HCT116 (cell line): ENCODE measurements at regions not wholly inside any gene's neighbourhood (a gene's known extent, or its start where the extent isn't known, plus 50 kb on each side); places are given as distances from the start of the nearest gene placed in this dataset.

Source experiments
- ATAC-seq: fragments of 200-7000 bp; cut with Tn5 transposase; 2 replicates; pipeline ENCODE4 v1.9.1; 2020; ENCODE audit warnings: mild to moderate bottlenecking, moderate library complexity
- BruUV-seq: library from RNA; stranded (reverse); fragments of 400-500 nt; replicated peaks from 2 replicates; lab custom pipeline; 2021; lab: Mats Ljungman, UMichigan
- CTCF ChIA-PET: fragments of 300-600 bp; sonication (Branson Sonifier 250); formaldehyde crosslinking; loops from one replicate; lab custom pipeline; 2021; ENCODE audit warnings: antibody characterized with exemption; lab: Charles Lee
- POLR2A ChIA-PET: fragments of 300-600, 350-600 bp; sonication (Branson Sonifier 250); formaldehyde crosslinking; loops from one replicate; lab custom pipeline; 2021; ENCODE audit warnings: antibody characterized with exemption; lab: Charles Lee
- RAD21 ChIA-PET, 2 experiments: fragments of 300-600 bp; sonication (Branson Sonifier 250); formaldehyde crosslinking; loops; one replicate each; lab custom pipeline; 2023; ENCODE audit warnings: low total read pairs in 2 of 2; ENCODE audit not compliant: uncharacterized antibody in 2 of 2, unreplicated experiment in 2 of 2, low non-redundant PET in 1 of 2; lab: Charles Lee
- DNase-seq: peaks from one replicate; pipeline ENCODE4 v3.0.0-alpha.2; 2010; ENCODE audit warnings: low read depth, low spot score
- H2AFZ ChIP-seq: fragments of 200-600 bp; shearing (Covaris generic), sonication (generic); 2 replicates; pipeline ENCODE4 v1.6.1; 2017; ENCODE audit warnings: low read depth, mixed run types, mixed read lengths, antibody characterized with exemption, low read length; ENCODE audit not compliant: poor library complexity, severe bottlenecking
- H3K27ac ChIP-seq: 2 replicates; pipeline ENCODE4 v1.5.1; 2012; ENCODE audit warnings: low read depth, low read length
- H3K27me3 ChIP-seq: fragments of 200-600 bp; sonication (generic); 2 replicates; pipeline ENCODE4 v1.6.1; 2016; ENCODE audit warnings: mixed run types, low read length, mixed read lengths; ENCODE audit not compliant: insufficient read depth
- H3K36me3 ChIP-seq, 2 experiments: fragments of 200-500 bp in 1 of 2; fragments of 200-600 bp in 1 of 2; sonication (Bioruptor generic) in 1 of 2; sonication (generic) in 1 of 2; 2 replicates each; pipeline versions ENCODE4 v1.5.1 to v1.6.1; 2014 to 2016; ENCODE audit warnings: low read length in 2 of 2, inconsistent platforms in 1 of 2, mixed read lengths in 1 of 2, mixed run types in 1 of 2; ENCODE audit not compliant: insufficient read depth in 2 of 2, control insufficient read depth in 1 of 2
- H3K4me1 ChIP-seq, 2 experiments: fragments of 200-600 bp in 1 of 2; sonication (generic) in 1 of 2; 2 replicates each; pipeline versions ENCODE4 v1.5.1 to v1.6.1; 2012 to 2017; ENCODE audit warnings: low read length in 2 of 2, inconsistent platforms in 1 of 2, mild to moderate bottlenecking in 1 of 2, mixed read lengths in 1 of 2, mixed run types in 1 of 2, moderate library complexity in 1 of 2; ENCODE audit not compliant: insufficient read depth in 2 of 2, control insufficient read depth in 1 of 2
- H3K4me2 ChIP-seq: fragments of 200-600 bp; sonication (generic); 2 replicates; pipeline ENCODE4 v1.6.1; 2017; ENCODE audit warnings: mixed run types, low read length, mixed read lengths
- H3K4me3 ChIP-seq, 2 experiments: fragments of 200-600 bp in 1 of 2; sonication (generic) in 1 of 2; replicated peaks in 1 of 2; 2 replicates each; pipeline ENCODE4 v1.5.1; 2011 to 2016; ENCODE audit warnings: low read length in 2 of 2, control low read depth in 1 of 2, low read depth in 1 of 2, mild to moderate bottlenecking in 1 of 2, mixed read lengths in 1 of 2, mixed run types in 1 of 2
- H3K79me2 ChIP-seq: fragments of 200-600 bp; sonication (generic); 2 replicates; pipeline ENCODE4 v1.6.1; 2017; ENCODE audit warnings: mild to moderate bottlenecking, mixed run types, low read length, moderate library complexity, mixed read lengths; ENCODE audit not compliant: insufficient read depth
- H3K9ac ChIP-seq: fragments of 200-600 bp; sonication (generic); 2 replicates; pipeline ENCODE4 v1.6.1; 2016; ENCODE audit warnings: low read length, mixed read lengths
- H3K9me2 ChIP-seq: fragments of 200-600 bp; sonication (generic), shearing (Covaris generic); 2 replicates; pipeline ENCODE4 v1.6.1; 2017; ENCODE audit warnings: mixed run types, mild to moderate bottlenecking, moderate library complexity; ENCODE audit not compliant: insufficient read depth
- H3K9me3 ChIP-seq, 2 experiments: fragments of 200-500 bp in 1 of 2; fragments of 200-600 bp in 1 of 2; sonication (Bioruptor generic) in 1 of 2; sonication (generic) in 1 of 2; 2 replicates each; pipeline ENCODE4 v1.6.1; 2014 to 2017; ENCODE audit warnings: low read length in 2 of 2, mixed read lengths in 2 of 2, inconsistent platforms in 1 of 2, low read depth in 1 of 2, mild to moderate bottlenecking in 1 of 2, mixed run types in 1 of 2, moderate library complexity in 1 of 2; ENCODE audit not compliant: control insufficient read depth in 1 of 2, insufficient read depth in 1 of 2
- H4K20me1 ChIP-seq: fragments of 200-600 bp; sonication (generic), shearing (Covaris generic); 2 replicates; pipeline ENCODE4 v1.6.1; 2017; ENCODE audit warnings: mixed run types, mild to moderate bottlenecking, moderate library complexity; ENCODE audit not compliant: insufficient read depth
- EGR1 ChIP-seq: IDR thresholded peaks from 2 replicates; pipeline ENCODE4 v1.6.1; 2012; ENCODE audit warnings: low read depth
- ELF1 ChIP-seq: IDR thresholded peaks from 2 replicates; pipeline ENCODE4 v1.6.1; 2012; ENCODE audit warnings: low read depth, borderline replicate concordance
- EZH2 ChIP-seq: fragments of 200-600 bp; sonication (generic); IDR thresholded peaks from 2 replicates; pipeline ENCODE4 v1.6.1; 2017; ENCODE audit warnings: antibody characterized with exemption, mixed run types
- EZH2phosphoT487 ChIP-seq: fragments of 200-600 bp; IDR thresholded peaks from 2 replicates; pipeline ENCODE4 v1.6.1; 2018; ENCODE audit warnings: antibody characterized with exemption, borderline replicate concordance
- FOSL1 ChIP-seq: IDR thresholded peaks from 2 replicates; pipeline ENCODE4 v1.6.1; 2012; ENCODE audit warnings: low read depth
- JUND ChIP-seq: IDR thresholded peaks from 2 replicates; pipeline ENCODE4 v1.6.1; 2012
- SP1 ChIP-seq: IDR thresholded peaks from 2 replicates; pipeline ENCODE4 v1.6.1; 2012; ENCODE audit warnings: low read depth
- TCF7L2 ChIP-seq: IDR thresholded peaks from 2 replicates; pipeline ENCODE4 v1.7.0; 2011; ENCODE audit warnings: borderline replicate concordance, inconsistent platforms; ENCODE audit not compliant: insufficient read depth, insufficient read length; ENCODE audit errors: extremely low read depth
- ZNF274 ChIP-seq: fragments of 200-500 bp; sonication (Bioruptor generic); IDR thresholded peaks from 2 replicates; pipeline ENCODE4 v1.6.1; 2014; ENCODE audit warnings: mild to moderate bottlenecking, low read depth, low read length, inconsistent platforms
- intact Hi-C: fragments of 100-400 bp; cut with micrococcal nuclease; formaldehyde crosslinking; loops from 2 replicates; pipeline ENCODE4 v1.10.0; 2022
- TF ChIP-seq, protein P1 (sequence below): IDR thresholded peaks from 2 replicates; pipeline ENCODE4 v1.6.1; 2011; ENCODE audit warnings: mild to moderate bottlenecking, low read length, moderate library complexity; ENCODE audit not compliant: insufficient replicate concordance; ENCODE audit errors: extremely low read depth
- TF ChIP-seq, protein P2 (sequence below): IDR thresholded peaks from 2 replicates; pipeline ENCODE4 v1.6.1; 2012; ENCODE audit warnings: low read depth
- TF ChIP-seq, protein P3 (sequence below): IDR thresholded peaks from 2 replicates; pipeline ENCODE4 v1.6.1; 2012
- TF ChIP-seq, protein P4 (sequence below), 3 experiments: fragments of 200-600 bp in 1 of 3; sonication (generic) in 1 of 3; IDR thresholded peaks in 2 of 3; conservative IDR thresholded peaks in 1 of 3; 2 replicates each; pipeline ENCODE4 v1.5.1; 2012 to 2017; ENCODE audit warnings: low read depth in 2 of 3, low read length in 2 of 3, antibody characterized with exemption in 1 of 3, borderline replicate concordance in 1 of 3, control low read depth in 1 of 3, mild to moderate bottlenecking in 1 of 3, mixed read lengths in 1 of 3, mixed run types in 1 of 3, moderate library complexity in 1 of 3; ENCODE audit not compliant: insufficient read depth in 1 of 3

DNA sequence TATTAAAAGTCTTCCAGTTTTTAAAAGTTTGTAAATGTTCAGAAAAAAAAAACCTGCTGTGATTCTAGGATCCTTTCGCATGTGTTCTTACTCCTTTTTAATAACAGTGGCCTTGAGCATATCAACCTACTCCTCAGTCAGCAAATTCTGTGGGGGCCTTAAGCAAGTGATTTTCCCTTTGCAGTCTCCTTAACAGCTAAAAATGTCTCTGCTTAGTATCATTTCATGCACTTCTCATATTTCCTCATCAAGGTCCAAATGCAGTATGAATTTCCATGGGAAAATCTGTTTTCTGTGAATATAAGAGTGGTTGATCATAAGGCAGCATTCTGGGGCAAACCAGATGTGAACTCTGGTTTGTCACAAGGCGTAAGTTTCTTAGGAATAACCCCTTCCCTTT, 2175.1 kb upstream of the PIK3C3 start:
- H3K27ac ChIP-seq: no peak overlapping the region
- H3K36me3 ChIP-seq: no peaks in the 10 kb centered on the region
- H3K9ac ChIP-seq: no peak overlapping the region
- peaks cover 34% of the 10 kb centered on the region for H3K79me2 ChIP-seq
- H2AFZ ChIP-seq: no peak overlapping the region
- CTCF ChIA-PET: no interaction called here
- no peaks in the 10 kb centered on the region for H3K4me1 ChIP-seq
- no peak for ATAC-seq
- H3K9me3 ChIP-seq: peaks cover 0 to 5% of the 10 kb centered on the region in 2 experiments; a peak in 1 of 4 replicates
- intact Hi-C loops: no loop called here
- H3K27me3 ChIP-seq: no peaks in the 10 kb centered on the region
- RAD21 ChIA-PET: no interaction called here
- H3K4me3 ChIP-seq: no peak overlapping the region
- no peak for DNase-seq
- no peak overlapping the region for H3K4me2 ChIP-seq
- H3K9me2 ChIP-seq: no peaks in the 10 kb centered on the region
- POLR2A ChIA-PET: no interaction called here
- no peak for TF ChIP-seq JUND
- TF ChIP-seq, protein P1, sequence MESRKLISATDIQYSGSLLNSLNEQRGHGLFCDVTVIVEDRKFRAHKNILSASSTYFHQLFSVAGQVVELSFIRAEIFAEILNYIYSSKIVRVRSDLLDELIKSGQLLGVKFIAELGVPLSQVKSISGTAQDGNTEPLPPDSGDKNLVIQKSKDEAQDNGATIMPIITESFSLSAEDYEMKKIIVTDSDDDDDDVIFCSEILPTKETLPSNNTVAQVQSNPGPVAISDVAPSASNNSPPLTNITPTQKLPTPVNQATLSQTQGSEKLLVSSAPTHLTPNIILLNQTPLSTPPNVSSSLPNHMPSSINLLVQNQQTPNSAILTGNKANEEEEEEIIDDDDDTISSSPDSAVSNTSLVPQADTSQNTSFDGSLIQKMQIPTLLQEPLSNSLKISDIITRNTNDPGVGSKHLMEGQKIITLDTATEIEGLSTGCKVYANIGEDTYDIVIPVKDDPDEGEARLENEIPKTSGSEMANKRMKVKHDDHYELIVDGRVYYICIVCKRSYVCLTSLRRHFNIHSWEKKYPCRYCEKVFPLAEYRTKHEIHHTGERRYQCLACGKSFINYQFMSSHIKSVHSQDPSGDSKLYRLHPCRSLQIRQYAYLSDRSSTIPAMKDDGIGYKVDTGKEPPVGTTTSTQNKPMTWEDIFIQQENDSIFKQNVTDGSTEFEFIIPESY: no peak
- TF ChIP-seq, protein P2, sequence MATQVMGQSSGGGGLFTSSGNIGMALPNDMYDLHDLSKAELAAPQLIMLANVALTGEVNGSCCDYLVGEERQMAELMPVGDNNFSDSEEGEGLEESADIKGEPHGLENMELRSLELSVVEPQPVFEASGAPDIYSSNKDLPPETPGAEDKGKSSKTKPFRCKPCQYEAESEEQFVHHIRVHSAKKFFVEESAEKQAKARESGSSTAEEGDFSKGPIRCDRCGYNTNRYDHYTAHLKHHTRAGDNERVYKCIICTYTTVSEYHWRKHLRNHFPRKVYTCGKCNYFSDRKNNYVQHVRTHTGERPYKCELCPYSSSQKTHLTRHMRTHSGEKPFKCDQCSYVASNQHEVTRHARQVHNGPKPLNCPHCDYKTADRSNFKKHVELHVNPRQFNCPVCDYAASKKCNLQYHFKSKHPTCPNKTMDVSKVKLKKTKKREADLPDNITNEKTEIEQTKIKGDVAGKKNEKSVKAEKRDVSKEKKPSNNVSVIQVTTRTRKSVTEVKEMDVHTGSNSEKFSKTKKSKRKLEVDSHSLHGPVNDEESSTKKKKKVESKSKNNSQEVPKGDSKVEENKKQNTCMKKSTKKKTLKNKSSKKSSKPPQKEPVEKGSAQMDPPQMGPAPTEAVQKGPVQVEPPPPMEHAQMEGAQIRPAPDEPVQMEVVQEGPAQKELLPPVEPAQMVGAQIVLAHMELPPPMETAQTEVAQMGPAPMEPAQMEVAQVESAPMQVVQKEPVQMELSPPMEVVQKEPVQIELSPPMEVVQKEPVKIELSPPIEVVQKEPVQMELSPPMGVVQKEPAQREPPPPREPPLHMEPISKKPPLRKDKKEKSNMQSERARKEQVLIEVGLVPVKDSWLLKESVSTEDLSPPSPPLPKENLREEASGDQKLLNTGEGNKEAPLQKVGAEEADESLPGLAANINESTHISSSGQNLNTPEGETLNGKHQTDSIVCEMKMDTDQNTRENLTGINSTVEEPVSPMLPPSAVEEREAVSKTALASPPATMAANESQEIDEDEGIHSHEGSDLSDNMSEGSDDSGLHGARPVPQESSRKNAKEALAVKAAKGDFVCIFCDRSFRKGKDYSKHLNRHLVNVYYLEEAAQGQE: no peak
- no peak for TF ChIP-seq SP1
- TF ChIP-seq EGR1: no peak
- TF ChIP-seq, protein P3, sequence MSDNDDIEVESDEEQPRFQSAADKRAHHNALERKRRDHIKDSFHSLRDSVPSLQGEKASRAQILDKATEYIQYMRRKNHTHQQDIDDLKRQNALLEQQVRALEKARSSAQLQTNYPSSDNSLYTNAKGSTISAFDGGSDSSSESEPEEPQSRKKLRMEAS: no peak
- TF ChIP-seq EZH2: no peak
- no peak for TF ChIP-seq ZNF274
- TF ChIP-seq, protein P4, sequence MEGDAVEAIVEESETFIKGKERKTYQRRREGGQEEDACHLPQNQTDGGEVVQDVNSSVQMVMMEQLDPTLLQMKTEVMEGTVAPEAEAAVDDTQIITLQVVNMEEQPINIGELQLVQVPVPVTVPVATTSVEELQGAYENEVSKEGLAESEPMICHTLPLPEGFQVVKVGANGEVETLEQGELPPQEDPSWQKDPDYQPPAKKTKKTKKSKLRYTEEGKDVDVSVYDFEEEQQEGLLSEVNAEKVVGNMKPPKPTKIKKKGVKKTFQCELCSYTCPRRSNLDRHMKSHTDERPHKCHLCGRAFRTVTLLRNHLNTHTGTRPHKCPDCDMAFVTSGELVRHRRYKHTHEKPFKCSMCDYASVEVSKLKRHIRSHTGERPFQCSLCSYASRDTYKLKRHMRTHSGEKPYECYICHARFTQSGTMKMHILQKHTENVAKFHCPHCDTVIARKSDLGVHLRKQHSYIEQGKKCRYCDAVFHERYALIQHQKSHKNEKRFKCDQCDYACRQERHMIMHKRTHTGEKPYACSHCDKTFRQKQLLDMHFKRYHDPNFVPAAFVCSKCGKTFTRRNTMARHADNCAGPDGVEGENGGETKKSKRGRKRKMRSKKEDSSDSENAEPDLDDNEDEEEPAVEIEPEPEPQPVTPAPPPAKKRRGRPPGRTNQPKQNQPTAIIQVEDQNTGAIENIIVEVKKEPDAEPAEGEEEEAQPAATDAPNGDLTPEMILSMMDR (IDR thresholded peaks at IDR 0.05 in 2 of 3, conservative IDR thresholded peaks at IDR 0.05 in 1 of 3; ENCODE audit: borderline replicate concordance in 1 of 3, insufficient read depth in 1 of 3, low read depth in 2 of 3, low read length in 2 of 3): no peak
- no peak for TF ChIP-seq ELF1
- no peak for TF ChIP-seq FOSL1
- TF ChIP-seq TCF7L2: no peak
- no peak for TF ChIP-seq EZH2phosphoT487
- H4K20me1 ChIP-seq: no peaks in the 10 kb centered on the region
- no TSS peak for BruUV-seq
